GM04504 (cell line): ENCODE measurements at regions not wholly inside any gene's neighbourhood (a gene's known extent, or its start where the extent isn't known, plus 50 kb on each side); places are given as distances from the start of the nearest gene placed in this dataset.
"Not testable (repeated sequence)": the region's sequence is repeated elsewhere in the genome, so short reads cannot be mapped to it uniquely, and the experiment has no call there.

Experiments used
- DNase-seq: peaks from one replicate; pipeline ENCODE4 v3.0.0-alpha.2; 2012; ENCODE audit warnings: low read depth

DNA sequence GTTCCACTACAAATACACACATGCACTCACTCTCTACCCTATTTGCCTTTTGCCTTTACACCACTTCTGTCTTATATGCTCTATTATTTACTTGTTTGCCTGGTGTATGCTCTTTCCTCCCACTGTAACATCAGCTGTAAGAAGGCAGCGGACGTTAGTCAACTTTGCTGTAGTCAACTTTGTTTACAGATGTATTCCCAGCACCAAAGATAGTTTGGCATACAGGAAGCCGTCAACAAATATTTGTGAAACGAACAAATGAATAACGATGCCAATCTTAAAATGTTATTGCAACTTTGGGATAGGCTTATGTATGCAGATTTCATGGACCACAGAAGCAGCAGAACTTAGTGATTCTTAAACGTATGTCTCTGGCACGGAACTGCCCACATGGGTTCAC lies 138.3 kb upstream of the GALNT2 start:
- no peak for DNase-seq

DNA sequence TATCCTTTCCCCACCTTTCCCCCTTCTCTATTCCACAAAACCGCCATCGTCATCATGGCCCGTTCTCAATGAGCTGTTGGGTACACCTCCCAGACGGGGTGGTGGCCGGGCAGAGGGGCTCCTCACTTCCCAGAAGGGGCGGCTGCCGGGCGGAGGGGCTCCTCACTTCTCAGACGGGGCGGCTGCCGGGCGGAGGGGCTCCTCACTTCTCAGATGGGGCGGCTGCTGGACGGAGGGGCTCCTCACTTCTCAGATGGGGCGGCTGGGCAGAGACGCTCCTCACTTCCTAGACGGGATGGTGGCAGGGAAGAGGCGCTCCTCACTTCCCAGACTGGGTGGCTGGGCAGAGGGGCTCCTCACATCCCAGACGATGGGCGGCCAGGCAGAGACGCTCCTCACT lies 135.3 kb upstream of the GALNT2 start:
- not testable (repeated sequence) for DNase-seq

DNA sequence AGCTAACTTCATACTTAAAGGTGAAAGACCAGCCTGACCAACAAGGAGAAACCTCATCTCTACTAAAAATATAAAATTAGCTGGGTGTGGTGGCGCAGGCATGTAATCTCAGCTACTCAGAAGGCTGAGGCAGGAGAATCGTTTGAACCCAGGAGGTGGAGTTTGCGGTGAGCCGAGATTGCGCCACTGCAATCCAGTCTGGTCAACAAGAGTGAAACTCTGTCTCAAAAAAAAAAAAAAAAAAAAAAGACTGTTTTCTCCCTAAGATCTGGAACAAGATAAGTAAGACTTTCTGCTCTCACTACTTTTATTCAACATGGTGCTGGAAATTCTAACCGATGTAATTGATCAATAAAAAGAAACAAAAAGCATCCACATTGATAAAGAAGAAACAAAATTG lies 131.9 kb upstream of the GALNT2 start:
- DNase-seq, result not testable (repeated sequence)

DNA sequence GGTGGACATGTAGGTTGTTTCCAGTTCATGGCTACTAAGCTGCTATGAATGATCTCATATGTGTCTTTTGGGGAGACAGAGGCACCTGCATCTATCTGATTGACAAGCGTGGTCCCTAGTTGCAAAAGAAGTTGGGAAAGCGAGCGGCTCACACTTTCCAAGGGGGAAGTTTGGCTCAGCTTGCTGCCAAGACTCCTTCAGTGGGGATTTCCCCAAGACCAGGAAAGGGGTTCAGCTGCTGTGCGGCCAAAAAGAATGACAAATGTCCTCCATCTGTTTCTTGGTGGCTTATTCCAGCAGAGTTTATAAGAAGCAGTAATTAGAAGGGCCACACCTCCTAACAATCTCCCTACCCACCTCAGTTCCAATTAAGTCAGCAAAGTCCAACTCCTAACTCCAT lies 128.5 kb upstream of the GALNT2 start:
- no peak for DNase-seq

DNA sequence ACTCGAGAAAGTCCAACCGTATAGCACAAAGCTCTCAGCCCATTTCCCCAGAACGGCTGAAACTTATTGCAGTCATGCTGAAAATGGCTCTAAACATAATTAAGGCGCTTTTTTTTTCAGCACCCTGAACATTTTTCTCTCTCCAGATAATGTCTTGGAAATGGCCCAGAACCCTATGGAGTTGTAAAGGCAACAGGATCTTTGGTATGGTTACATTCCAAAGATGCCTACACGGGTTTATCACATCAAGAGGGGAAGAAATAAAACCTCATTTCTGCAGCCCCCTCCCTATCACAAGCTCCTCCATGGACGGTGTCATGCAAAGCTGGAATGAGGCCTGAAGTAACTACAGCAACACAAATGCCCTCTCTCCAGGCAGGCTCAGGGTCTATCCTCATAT lies 126.4 kb upstream of the GALNT2 start:
- DNase-seq, result no peak

DNA sequence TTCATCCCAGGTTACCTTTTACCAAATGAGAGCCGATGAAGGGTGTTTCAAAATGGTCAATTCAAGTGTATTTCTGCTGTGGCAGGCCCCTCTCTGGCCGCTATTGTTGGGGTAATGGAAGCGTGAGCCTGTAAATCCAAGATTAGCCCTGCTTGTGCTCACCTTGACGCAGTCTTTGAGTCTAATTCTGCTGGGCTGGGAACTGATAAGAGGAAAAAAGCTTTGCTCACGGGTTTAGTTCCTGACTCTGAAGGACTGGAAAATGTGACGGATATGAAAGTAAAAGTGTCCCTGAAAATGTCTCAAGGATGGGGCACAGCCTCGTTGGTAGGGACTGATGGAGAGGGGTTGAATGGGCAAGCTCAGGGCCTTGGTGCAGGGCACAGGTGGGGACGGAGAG lies 125.9 kb upstream of the GALNT2 start:
- no peak for DNase-seq

DNA sequence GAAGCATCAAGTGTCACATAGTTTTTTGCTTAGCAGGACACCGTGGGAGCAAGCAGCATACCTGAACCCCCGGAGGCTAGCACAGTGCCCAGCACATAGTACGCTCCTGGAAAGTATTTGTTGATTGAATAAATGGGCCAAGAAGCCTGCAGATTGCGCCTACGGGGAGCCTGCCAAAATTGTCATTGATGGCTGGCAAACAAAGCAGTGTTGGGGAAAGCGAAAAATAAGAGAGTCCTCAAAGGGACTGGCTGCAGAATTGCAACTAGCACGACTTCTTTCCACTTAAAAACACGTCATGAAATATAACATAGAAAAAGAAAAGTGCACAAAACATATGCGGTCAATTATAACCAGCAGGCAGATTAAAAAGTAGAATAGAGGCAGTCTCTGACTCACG lies 125.2 kb upstream of the GALNT2 start:
- DNase-seq, result no peak

DNA sequence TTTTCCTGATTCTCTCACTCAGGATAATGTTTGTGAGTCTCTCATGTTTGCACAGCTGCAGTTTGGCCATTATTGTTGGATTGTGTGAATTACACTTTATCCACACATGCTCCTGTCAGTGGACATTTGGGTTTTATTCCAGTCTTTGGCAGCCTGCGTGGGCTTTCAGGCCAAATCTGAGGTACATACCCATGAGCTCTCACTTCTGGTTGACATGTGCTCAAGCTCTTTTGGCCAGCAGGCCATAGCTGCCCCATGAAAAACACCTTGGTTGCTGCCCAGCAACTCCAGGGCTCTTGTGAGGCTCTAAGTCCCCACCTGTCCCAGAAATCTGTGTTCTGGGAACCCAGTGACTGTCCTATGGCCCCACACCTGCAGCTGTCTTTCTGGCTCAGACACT lies 124.5 kb upstream of the GALNT2 start:
- DNase-seq, result no peak

DNA sequence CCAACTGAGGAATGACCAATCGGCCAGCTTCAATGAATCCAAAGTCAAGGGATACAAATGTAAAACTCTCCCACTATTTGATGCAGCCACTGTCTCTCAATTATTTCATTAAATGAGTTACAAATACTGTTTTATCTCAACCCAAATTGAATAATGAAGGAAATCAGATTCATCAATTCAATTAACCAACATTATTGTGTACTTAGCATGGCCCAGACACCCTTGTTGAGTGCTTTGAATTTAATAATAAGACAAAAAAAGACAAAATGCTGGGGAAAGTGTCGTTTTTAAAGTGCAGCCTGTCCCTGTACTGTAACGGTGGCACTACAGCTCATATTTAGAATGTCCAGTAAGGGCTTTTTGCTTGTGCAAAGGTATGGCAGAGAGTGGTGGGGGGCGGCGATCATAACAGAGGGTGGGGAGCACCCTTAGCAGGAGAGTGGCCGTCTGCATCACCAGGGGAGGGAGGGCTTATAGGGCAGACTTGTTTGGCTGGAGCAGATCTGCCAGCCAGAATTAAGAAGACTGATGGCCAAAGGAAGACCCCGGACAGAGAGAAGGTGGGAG lies 123.8 kb upstream of the GALNT2 start:
- DNase-seq, result no peak

DNA sequence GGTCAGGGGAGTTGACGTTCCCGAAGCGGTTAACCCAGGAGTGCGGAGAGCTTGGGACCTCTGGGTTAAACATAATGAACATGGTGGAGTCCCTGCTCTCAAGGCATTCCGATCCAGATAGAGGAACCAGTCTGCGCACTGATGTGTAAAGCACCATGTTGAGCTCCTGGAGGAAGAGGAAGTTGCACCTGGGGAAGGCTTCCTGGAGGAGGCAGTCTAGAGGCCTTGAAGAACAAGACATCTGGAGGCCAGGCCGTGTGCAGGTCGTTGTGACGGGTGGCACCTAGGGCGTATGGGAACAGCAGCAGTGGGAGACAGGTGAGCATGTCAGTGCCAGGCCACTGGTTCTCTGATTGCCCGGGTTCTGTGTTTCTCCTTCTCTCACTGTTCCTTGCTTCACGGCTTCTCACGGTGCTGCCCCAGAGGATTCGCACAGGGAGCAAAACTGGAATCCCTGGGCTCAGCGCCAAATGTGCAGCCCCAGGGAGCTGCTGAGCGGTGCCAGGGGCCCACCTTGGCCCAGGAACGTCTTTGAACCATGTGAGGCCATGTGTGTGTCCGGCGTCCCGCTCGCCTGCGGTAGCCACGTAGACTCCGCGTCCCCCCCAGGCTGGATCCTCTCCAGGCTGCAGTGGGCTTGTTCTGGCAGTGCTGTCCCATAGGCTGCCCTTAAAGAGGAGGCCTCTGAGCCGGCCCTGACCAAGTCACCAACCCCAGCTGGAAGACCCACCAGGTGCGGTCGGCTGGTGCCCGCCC lies 122.9 kb upstream of the GALNT2 start:
- no peak for DNase-seq

DNA sequence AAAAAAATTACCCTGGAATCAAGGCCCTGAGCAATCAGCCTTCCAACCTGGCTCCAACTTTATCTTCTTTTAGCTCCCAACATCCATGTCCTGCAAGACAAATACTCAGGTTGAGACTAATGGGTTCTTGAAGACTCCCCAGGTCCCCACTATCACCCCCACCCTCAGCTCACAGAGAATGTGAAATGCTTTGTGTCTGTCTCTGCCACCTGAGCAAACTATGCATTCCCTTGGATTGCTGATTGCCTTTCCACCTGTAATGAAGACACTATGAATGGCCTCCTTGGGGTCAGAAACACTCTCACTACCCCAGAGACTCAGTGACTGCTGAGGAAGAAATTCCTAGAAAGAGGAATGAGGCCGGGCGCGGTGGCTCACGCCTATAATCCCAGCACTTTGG lies 121.2 kb upstream of the GALNT2 start:
- DNase-seq, result no peak

DNA sequence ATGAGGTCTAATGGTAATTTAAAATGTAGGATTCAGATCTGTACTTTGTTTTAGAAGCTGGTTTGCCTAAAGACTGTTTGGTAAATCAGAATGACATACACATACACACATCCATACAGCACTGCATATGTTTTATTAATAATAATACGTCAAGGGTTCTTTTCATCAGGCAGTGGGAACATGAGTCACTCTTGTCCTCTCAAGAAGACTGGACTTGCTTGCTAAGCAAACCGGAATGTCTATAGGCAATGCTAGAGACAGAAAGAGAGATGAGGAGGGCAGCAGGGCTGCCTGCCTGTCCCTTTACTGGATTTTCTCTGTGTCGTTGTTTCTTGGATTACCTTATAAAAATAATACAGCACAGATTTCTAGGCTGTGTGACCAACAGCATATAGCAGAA lies 119.1 kb upstream of the GALNT2 start:
- no peak for DNase-seq

DNA sequence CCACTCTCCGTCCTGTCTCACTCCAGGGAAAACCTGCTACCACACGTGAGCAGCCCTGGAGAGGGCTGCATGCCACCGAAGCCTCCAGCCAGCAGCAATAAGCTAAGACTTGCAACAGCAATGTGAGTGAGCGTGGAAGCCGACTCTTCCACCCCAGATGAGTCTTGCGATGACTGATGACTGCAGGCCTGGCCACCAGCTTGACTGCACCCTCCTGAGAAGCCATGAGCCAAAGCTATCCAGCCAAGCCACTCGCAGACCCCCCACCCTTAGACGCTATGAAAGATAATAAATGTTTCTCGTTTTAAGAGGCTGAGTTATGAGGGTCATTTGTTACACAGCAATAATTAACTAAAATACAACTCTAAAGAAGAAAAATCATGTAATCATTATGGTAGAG lies 118.6 kb upstream of the GALNT2 start:
- no peak for DNase-seq

DNA sequence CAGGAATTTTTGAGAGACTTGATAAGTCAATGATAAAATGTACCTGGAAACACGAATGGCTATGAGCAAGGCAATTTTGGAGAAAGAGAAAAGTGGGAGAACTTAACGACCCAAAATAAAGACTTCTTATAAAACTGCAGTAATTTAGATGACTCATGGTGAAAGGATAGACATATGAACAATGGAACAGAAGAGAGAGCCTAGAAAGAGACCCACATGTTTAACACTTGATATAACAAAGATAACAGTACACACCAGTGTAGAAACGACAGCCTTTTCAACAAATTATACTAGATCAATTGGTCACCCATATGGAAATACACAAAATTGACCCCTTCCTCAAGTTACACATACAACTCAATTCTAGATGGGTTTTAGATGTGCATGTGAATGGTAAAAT lies 117.5 kb upstream of the GALNT2 start:
- no peak for DNase-seq

DNA sequence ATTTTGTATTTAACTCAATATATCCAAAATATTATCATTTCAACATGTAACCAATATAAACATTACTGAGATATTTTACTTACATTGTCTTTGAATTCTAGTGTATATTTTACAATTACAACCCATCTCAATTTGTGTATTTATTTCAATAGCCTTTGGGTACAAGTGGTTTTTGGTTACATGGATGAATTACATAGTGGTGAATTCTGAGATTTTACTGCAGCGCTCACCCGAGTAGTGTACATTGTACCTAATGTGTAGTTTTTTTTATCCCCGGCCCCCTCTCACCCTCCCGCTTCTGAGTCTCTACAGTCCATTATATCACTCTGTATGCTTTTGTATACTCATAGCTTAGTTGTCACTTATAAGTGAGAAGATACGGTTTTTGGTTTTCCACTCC lies 117.0 kb upstream of the GALNT2 start:
- no peak for DNase-seq

DNA sequence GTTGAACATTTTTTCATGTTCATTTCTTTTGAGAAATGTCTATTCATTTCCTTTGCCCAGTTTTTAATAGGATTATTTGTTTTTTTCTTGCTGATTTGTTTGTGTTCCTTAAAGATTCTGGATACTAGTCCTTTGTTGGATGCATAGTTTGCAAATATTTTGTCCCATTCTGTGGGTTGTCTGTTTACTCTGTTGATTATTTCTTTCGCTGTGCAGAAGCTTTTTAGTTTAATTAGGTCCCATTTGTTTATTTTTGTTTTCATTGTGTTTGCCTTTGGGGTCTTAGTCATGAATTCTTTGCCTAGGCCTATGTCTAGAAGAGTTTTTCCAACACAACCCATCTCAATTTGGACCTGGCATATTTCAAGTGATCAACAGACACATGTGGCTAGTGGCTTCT lies 116.1 kb upstream of the GALNT2 start:
- no peak for DNase-seq

DNA sequence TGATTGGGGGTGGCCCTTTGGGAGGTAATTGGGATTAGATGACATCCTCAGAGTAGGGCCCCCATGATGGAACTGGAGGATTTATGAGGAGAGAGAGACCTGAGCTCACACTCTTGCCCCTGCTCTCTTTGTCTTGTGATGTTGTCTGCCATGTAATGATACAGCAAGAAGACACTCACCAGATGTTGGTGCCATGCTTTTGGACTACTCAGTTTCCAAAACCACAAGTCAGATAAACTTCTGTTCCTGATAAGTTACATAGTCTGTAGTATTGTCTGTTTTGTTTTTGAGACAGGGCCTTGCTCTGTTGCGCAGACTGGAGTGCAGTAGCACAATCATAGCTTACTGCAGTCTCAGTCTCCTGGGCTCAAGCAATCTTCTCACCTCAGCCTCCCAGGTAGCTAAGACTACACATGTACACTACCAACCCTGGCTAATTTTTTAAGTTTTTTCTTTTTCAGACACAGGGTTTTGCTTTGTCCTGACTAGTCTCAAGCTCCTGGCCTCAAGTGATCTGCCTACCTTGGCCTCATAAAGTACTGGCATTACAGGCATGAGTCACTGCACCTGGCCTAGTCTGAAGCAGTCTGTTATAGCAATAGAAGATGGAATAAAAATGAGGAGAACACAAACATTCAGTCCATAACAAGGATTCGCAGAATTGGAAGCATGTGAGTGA lies 115.0 kb upstream of the GALNT2 start:
- no peak for DNase-seq

DNA sequence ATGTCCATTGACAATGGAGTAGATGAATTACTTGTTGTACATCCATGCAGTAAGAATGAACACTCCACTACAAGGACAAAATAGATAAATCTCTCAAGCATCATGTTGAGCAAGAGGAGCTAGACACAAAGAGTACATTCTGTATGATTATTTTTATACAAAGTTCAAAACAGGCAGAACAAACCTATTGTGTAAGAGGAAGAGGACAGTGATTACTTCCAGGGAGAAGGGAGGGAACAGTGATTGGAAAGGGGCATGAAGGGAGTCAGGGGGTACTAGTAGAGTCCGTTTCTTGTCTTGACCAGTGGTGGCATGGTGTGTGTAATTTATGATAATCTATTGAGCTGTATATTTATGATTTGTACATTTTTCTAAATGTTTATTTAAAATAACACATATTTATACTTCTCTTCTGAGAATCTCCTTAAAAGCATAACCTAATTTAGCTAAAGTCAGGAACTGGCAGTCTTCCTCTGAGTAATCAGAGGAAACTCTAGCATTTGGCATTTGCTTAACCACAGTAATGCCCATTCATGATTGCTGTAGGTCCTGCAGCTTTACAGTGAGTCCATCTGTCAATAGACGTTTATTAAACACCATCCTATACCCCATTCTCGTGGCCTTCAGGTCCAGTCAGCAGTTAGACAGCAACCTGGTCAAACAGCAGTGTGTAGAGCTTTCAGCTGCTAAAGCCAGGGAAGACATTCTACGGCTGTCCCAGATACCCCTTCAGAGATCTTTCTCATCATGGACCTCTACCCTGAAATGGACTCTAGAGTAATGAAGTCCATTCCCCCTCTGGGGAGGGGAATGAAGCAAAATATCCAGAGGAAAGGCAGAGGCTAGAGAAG lies 114.1 kb upstream of the GALNT2 start:
- DNase-seq, result no peak

DNA sequence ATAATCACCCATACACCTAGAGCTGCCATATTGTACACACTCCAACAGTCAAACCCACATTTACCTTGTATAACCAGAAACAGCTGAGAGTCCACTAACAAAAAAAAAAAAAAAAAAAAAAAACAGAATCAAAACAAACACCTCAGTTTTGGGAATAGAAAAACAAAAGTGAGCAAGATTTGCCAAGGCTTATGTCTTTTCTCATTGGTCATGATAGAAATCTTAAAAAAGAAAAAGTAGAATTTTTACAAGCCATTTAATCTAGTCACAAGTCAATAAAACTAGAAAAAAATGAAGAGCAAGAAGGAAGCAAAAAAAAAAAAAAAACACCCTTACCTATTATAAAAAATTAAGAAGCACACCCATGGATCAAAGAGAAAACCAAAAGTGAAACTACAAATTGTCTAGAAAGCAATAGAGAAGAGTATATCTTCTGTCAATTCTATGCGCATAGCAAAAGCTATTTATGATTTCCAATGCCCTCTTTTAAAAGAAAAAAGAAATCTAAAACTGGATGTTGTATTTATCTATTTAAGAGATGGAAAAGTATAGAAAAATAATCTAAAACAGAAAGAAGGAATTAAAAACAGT lies 113.2 kb upstream of the GALNT2 start:
- no peak for DNase-seq

DNA sequence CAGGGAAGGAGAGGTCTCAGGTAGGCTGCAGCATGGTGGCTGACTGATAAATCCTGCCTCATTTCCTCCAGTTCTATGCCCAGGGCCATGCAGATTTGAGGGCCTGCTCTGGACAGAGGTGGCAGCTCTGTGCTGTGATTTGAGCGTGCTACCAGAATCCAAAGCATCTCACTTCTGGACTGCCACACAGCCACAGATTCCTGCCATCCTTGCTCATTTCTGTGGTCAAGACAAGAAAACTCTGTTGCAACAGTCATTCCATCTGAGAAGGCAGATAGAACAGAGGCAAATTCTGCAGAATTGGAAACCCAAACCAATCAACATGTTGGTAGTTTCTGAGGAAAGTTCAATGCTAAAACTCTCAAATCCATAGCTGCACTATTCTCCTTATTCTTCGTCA lies 102.8 kb upstream of the GALNT2 start:
- no peak for DNase-seq

DNA sequence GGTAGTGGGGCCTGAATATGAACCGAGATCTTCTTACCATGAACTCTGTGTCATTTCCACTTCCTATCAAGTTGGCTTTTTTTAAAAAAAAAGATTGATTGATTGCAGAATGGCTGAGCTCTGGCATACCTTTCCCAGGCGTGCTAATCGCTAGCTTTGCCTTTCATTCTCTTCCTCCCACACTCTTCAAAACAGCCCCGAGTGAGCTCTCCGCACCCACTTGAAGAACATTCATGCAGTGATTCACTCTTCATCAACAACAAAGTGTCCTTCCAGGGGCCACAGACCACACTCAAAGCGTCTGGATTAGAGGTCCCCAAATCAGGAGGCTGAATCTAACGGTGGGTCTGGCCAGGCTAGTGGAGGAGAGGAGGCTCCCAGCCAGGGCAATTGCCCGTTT lies 96.3 kb upstream of the GALNT2 start:
- no peak for DNase-seq

DNA sequence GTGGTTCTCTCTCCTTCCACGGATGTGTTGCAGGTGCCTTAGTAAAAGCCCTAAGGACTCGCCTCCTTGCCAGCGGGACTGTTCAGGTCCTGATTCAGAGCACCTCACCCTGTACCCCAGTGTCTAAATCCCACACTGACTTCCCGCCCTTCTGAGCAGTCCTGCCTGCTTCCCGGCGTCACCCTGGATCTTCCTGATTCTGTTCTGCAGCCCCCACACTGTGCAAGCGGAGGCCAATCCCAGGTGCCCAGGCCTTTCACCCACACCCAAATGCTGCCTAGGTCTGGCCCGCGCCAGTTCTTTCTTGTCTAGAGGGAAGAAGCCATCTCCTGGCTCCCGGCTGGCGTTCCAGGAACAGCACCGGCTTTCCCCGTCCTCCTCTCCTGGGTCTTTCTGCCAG lies 95.9 kb upstream of the GALNT2 start:
- no peak for DNase-seq
